ENCODE measurements at regions not wholly inside any gene's neighbourhood (a gene's known extent, or its start where the extent isn't known, plus 50 kb on each side); places are given as distances from the start of the nearest gene placed in this dataset.
"Not testable (repeated sequence)": the region's sequence is repeated elsewhere in the genome, so short reads cannot be mapped to it uniquely, and the experiment has no call there.

GRCh38 chr6:133811557-133811956 is 77.4 kb upstream of the TCF21 start:
- no peak overlapping the region for H3K9ac ChIP-seq (ENCODE audit: low read depth in 1 of 2, low read length in 2 of 2)
- H3K9me3 ChIP-seq (ENCODE audit: control insufficient read depth in 4 of 4, low read length in 3 of 4), result no peaks in the 10 kb centered on the region
- no peaks in the 10 kb centered on the region for H3K27me3 ChIP-seq (ENCODE audit: control insufficient read depth in 4 of 4, insufficient read depth in 4 of 4, low read length in 3 of 4)
- no peaks in the 10 kb centered on the region for H3K4me1 ChIP-seq (ENCODE audit: control insufficient read depth in 4 of 4, insufficient read depth in 4 of 4, low read length in 3 of 4)
- no peak overlapping the region for H3K27ac ChIP-seq (ENCODE audit: low read depth in 1 of 2, low read length in 2 of 2)
- H3K4me3 ChIP-seq (ENCODE audit: low read depth in 1 of 3, low read length in 3 of 3), result no peak overlapping the region
- TF ChIP-seq HNF4A (conservative IDR thresholded peaks at IDR 0.05) (no peak), FOXA1 (IDR thresholded peaks at IDR 0.05) (no peak), JUND (IDR thresholded peaks at IDR 0.05) (no peak), TAF1 (conservative IDR thresholded peaks at IDR 0.05) (no peak), NR2F2 (IDR thresholded peaks at IDR 0.05) (no peak), CTCF (IDR thresholded peaks at IDR 0.05; ENCODE audit: low read depth, low read length, missing input control) (no peak), RAD21 (IDR thresholded peaks at IDR 0.05) (no peak), SP1 (IDR thresholded peaks at IDR 0.05) (no peak), HNF4G (IDR thresholded peaks at IDR 0.05) (no peak)
- no peaks in the 10 kb centered on the region for H3K36me3 ChIP-seq (ENCODE audit: control insufficient read depth in 4 of 4, insufficient read depth in 3 of 4, low read depth in 1 of 4, low read length in 3 of 4)
- DNase-seq (ENCODE audit: low spot score), result no peak
- WGBS, result 88% methylated on average over 3 of the region's 3 CpGs

- WGBS, result 71% methylated on average over 2 of the region's 2 CpGs
- H3K4me1 ChIP-seq (ENCODE audit: control insufficient read depth in 4 of 4, insufficient read depth in 4 of 4, low read length in 3 of 4); H3K27me3 ChIP-seq (ENCODE audit: control insufficient read depth in 4 of 4, insufficient read depth in 4 of 4, low read length in 3 of 4); H3K9me3 ChIP-seq (ENCODE audit: control insufficient read depth in 4 of 4, low read length in 3 of 4); H3K36me3 ChIP-seq (ENCODE audit: control insufficient read depth in 4 of 4, insufficient read depth in 3 of 4, low read depth in 1 of 4, low read length in 3 of 4); H3K27ac ChIP-seq (ENCODE audit: low read depth in 1 of 2, low read length in 2 of 2); H3K4me3 ChIP-seq (ENCODE audit: low read depth in 1 of 3, low read length in 3 of 3); H3K9ac ChIP-seq (ENCODE audit: low read depth in 1 of 2, low read length in 2 of 2); DNase-seq (ENCODE audit: low spot score): not testable (repeated sequence)
Measured at GRCh38 chr6:133812446-133812845, 76.5 kb upstream of the TCF21 start.

- 53% methylated on average over 1 of the region's 1 CpG for WGBS
- Histone ChIP-seq H3K27me3 (ENCODE audit: control insufficient read depth in 4 of 4, insufficient read depth in 4 of 4, low read length in 3 of 4) (no peaks in the 10 kb centered on the region), H3K9me3 (ENCODE audit: control insufficient read depth in 4 of 4, low read length in 3 of 4) (no peaks in the 10 kb centered on the region), H3K4me1 (ENCODE audit: control insufficient read depth in 4 of 4, insufficient read depth in 4 of 4, low read length in 3 of 4) (no peaks in the 10 kb centered on the region), H3K36me3 (ENCODE audit: control insufficient read depth in 4 of 4, insufficient read depth in 3 of 4, low read depth in 1 of 4, low read length in 3 of 4) (no peaks in the 10 kb centered on the region), H3K9ac (ENCODE audit: low read depth in 1 of 2, low read length in 2 of 2) (no peak overlapping the region), H3K27ac (ENCODE audit: low read depth in 1 of 2, low read length in 2 of 2) (no peak overlapping the region), H3K4me3 (ENCODE audit: low read depth in 1 of 3, low read length in 3 of 3) (no peak overlapping the region)
- no peak for TF ChIP-seq TAF1 (conservative IDR thresholded peaks at IDR 0.05)
- TF ChIP-seq JUND (IDR thresholded peaks at IDR 0.05), result no peak
- TF ChIP-seq HNF4G (IDR thresholded peaks at IDR 0.05), result no peak
- TF ChIP-seq YY1 (IDR thresholded peaks at IDR 0.05), result no peak
- no peak for DNase-seq (ENCODE audit: low spot score)
Measured at GRCh38 chr6:133814238-133814637, 74.7 kb upstream of the TCF21 start.

GRCh38 chr6:133814797-133815196 is 74.1 kb upstream of the TCF21 start:
- WGBS, result 37% methylated on average over 1 of the region's 1 CpG
- Histone ChIP-seq H3K27me3 (ENCODE audit: control insufficient read depth in 4 of 4, insufficient read depth in 4 of 4, low read length in 3 of 4) (no peaks in the 10 kb centered on the region), H3K27ac (ENCODE audit: low read depth in 1 of 2, low read length in 2 of 2) (no peak overlapping the region), H3K4me3 (ENCODE audit: low read depth in 1 of 3, low read length in 3 of 3) (no peak overlapping the region), H3K4me1 (ENCODE audit: control insufficient read depth in 4 of 4, insufficient read depth in 4 of 4, low read length in 3 of 4) (no peaks in the 10 kb centered on the region), H3K36me3 (ENCODE audit: control insufficient read depth in 4 of 4, insufficient read depth in 3 of 4, low read depth in 1 of 4, low read length in 3 of 4) (no peaks in the 10 kb centered on the region), H3K9ac (ENCODE audit: low read depth in 1 of 2, low read length in 2 of 2) (no peak overlapping the region), H3K9me3 (ENCODE audit: control insufficient read depth in 4 of 4, low read length in 3 of 4) (no peaks in the 10 kb centered on the region)
- no peak for DNase-seq (ENCODE audit: low spot score)
- TF ChIP-seq, protein P1, sequence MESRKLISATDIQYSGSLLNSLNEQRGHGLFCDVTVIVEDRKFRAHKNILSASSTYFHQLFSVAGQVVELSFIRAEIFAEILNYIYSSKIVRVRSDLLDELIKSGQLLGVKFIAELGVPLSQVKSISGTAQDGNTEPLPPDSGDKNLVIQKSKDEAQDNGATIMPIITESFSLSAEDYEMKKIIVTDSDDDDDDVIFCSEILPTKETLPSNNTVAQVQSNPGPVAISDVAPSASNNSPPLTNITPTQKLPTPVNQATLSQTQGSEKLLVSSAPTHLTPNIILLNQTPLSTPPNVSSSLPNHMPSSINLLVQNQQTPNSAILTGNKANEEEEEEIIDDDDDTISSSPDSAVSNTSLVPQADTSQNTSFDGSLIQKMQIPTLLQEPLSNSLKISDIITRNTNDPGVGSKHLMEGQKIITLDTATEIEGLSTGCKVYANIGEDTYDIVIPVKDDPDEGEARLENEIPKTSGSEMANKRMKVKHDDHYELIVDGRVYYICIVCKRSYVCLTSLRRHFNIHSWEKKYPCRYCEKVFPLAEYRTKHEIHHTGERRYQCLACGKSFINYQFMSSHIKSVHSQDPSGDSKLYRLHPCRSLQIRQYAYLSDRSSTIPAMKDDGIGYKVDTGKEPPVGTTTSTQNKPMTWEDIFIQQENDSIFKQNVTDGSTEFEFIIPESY (IDR thresholded peaks at IDR 0.05), result no peak
- TF ChIP-seq JUND (IDR thresholded peaks at IDR 0.05), result peak in 1 of 2 donors; percentile 26
